HepG2 (cell line): ENCODE measurements at regions not wholly inside any gene's neighbourhood (a gene's known extent, or its start where the extent isn't known, plus 50 kb on each side); places are given as distances from the start of the nearest gene placed in this dataset.

Experiments used
- BORCS8-MEF2B ChIP-seq: sonication (generic); formaldehyde crosslinking; IDR thresholded peaks from 2 replicates; pipeline ENCODE4 v1.8.0; 2022; ENCODE audit warnings: mild to moderate bottlenecking, missing genetic modification reagents
- EZH2 ChIP-seq: conservative IDR thresholded peaks from 2 replicates; pipeline ENCODE4 v1.6.1; 2012; ENCODE audit warnings: mild to moderate bottlenecking, low read depth, low read length, moderate library complexity
- FOSL2 ChIP-seq: sonication (generic); formaldehyde crosslinking; IDR thresholded peaks from 2 replicates; pipeline ENCODE4 v1.4.0; 2020; ENCODE audit warnings: missing genetic modification reagents
- GABPA ChIP-seq, 2 experiments: IDR thresholded peaks; 2 replicates each; pipeline ENCODE4 v1.6.1; 2011 to 2016; ENCODE audit warnings: low read depth in 2 of 2, low read length in 1 of 2, missing biosample characterization in 1 of 2, missing genetic modification characterization in 1 of 2
- NR2C2 ChIP-seq: sonication (generic); formaldehyde crosslinking; IDR thresholded peaks from 2 replicates; pipeline ENCODE4 v1.4.0; 2020; ENCODE audit warnings: missing genetic modification reagents, mild to moderate bottlenecking, moderate library complexity, borderline replicate concordance
- POGZ ChIP-seq: sonication (generic); formaldehyde crosslinking; IDR thresholded peaks from 2 replicates; pipeline ENCODE4 v1.4.0; 2020; ENCODE audit warnings: mild to moderate bottlenecking, missing genetic modification reagents
- ZNF660 ChIP-seq: sonication (generic); formaldehyde crosslinking; IDR thresholded peaks from 2 replicates; pipeline ENCODE4 v1.5.1; 2020; ENCODE audit warnings: mild to moderate bottlenecking, low read depth, missing genetic modification reagents, borderline replicate concordance
- TF ChIP-seq, protein P1 (sequence below): sonication (generic); formaldehyde crosslinking; IDR thresholded peaks from 2 replicates; pipeline ENCODE4 v1.5.0; 2020; ENCODE audit warnings: mild to moderate bottlenecking, missing genetic modification reagents, moderate library complexity
- TF ChIP-seq, protein P2 (sequence below), 2 experiments: fragments of 450-650 bp in 1 of 2; sonication (generic) in 1 of 2; formaldehyde crosslinking; IDR thresholded peaks; 2 replicates each; pipeline versions ENCODE4 v1.5.0 to v1.8.0; 2020 to 2022; ENCODE audit warnings: mild to moderate bottlenecking in 1 of 2, missing genetic modification reagents in 1 of 2

DNA sequence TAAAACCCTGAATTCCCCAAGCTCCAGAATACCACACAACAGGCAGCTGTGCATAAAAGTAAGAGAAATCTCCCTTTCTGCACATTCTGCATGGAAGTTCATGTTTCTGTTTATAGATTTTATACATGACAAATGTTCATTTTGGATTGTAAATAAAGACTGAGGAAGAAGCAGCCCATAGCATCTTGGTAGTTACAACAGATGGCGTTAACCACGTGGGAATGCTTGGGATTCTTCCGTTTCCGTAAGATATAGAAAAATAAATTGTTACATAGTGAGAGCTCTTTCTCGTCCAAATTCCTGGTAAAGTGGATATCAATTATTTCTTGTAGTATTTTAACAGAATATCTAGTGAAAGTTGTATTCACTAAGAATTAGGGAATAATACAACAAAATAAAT is 1016.5 kb downstream of the GRM8 start:
- TF ChIP-seq BORCS8-MEF2B: no peak
- no peak for TF ChIP-seq NR2C2
- TF ChIP-seq POGZ (CRISPR knock-in tag): no peak
- TF ChIP-seq FOSL2 (CRISPR knock-in tag): no peak
- TF ChIP-seq ZNF660 (CRISPR knock-in tag): no peak
- TF ChIP-seq EZH2: no peak
- TF ChIP-seq, protein P1, sequence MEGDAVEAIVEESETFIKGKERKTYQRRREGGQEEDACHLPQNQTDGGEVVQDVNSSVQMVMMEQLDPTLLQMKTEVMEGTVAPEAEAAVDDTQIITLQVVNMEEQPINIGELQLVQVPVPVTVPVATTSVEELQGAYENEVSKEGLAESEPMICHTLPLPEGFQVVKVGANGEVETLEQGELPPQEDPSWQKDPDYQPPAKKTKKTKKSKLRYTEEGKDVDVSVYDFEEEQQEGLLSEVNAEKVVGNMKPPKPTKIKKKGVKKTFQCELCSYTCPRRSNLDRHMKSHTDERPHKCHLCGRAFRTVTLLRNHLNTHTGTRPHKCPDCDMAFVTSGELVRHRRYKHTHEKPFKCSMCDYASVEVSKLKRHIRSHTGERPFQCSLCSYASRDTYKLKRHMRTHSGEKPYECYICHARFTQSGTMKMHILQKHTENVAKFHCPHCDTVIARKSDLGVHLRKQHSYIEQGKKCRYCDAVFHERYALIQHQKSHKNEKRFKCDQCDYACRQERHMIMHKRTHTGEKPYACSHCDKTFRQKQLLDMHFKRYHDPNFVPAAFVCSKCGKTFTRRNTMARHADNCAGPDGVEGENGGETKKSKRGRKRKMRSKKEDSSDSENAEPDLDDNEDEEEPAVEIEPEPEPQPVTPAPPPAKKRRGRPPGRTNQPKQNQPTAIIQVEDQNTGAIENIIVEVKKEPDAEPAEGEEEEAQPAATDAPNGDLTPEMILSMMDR (CRISPR knock-in tag): no peak
- TF ChIP-seq, protein P2, sequence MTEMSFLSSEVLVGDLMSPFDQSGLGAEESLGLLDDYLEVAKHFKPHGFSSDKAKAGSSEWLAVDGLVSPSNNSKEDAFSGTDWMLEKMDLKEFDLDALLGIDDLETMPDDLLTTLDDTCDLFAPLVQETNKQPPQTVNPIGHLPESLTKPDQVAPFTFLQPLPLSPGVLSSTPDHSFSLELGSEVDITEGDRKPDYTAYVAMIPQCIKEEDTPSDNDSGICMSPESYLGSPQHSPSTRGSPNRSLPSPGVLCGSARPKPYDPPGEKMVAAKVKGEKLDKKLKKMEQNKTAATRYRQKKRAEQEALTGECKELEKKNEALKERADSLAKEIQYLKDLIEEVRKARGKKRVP (CRISPR knock-in tag; IDR thresholded peaks at IDR 0.05): no peak
- TF ChIP-seq GABPA (IDR thresholded peaks at IDR 0.05; ENCODE audit: low read depth, low read length): no peak
- TF ChIP-seq GABPA (CRISPR knock-in tag; IDR thresholded peaks at IDR 0.05; ENCODE audit: low read depth): no peak
